HG03439 (cell line): ENCODE measurements at regions not wholly inside any gene's neighbourhood (a gene's known extent, or its start where the extent isn't known, plus 50 kb on each side); places are given as distances from the start of the nearest gene placed in this dataset.
"Not testable (repeated sequence)": the region's sequence is repeated elsewhere in the genome, so short reads cannot be mapped to it uniquely, and the experiment has no call there.

ENCODE experiments used
- ATAC-seq: cut with Tn5 transposase; IDR thresholded peaks from one replicate; pipeline ENCODE4 v1.9.1; 2021; ENCODE audit warnings: mild to moderate bottlenecking, moderate library complexity; ENCODE audit not compliant: unreplicated experiment

GRCh38 chr1:168490306-168490705 lies 53.5 kb downstream of the XCL2 start:
- ATAC-seq, result no peak

GRCh38 chr1:168488138-168488537 lies 55.7 kb downstream of the XCL2 start:
- no peak for ATAC-seq

- ATAC-seq, result not testable (repeated sequence)
These were observed 57.0 kb downstream of the XCL2 start for GRCh38 chr1:168486820-168487219.

GRCh38 chr1:168485048-168485447 lies 58.7 kb downstream of the XCL2 start:
- ATAC-seq, result no peak

- no peak for ATAC-seq
These were observed 59.7 kb downstream of the XCL2 start for GRCh38 chr1:168484083-168484482.

GRCh38 chr1:168483539-168483938 lies 60.3 kb downstream of the XCL2 start:
- no peak for ATAC-seq

- no peak for ATAC-seq
These were observed 61.7 kb downstream of the XCL2 start for GRCh38 chr1:168482106-168482505.

GRCh38 chr1:168481586-168481985 lies 62.2 kb downstream of the XCL2 start:
- ATAC-seq, result no peak

- no peak for ATAC-seq
These were observed 62.8 kb downstream of the XCL2 start for GRCh38 chr1:168480997-168481396.

- no peak for ATAC-seq
These were observed 66.0 kb downstream of the XCL2 start for GRCh38 chr1:168477792-168478191.

GRCh38 chr1:168476588-168477385 lies 67.0 kb downstream of the XCL2 start:
- ATAC-seq, result no peak

GRCh38 chr1:168474322-168474721 lies 69.5 kb downstream of the XCL2 start:
- ATAC-seq, result no peak

GRCh38 chr1:168473126-168473525 lies 70.7 kb downstream of the XCL2 start:
- no peak for ATAC-seq

GRCh38 chr1:168472223-168472622 lies 71.6 kb downstream of the XCL2 start:
- no peak for ATAC-seq

GRCh38 chr1:168470901-168471431 lies 72.8 kb downstream of the XCL2 start:
- ATAC-seq, result no peak

GRCh38 chr1:168469690-168470089 lies 74.1 kb downstream of the XCL2 start:
- ATAC-seq, result no peak

GRCh38 chr1:168468822-168469221 lies 75.0 kb downstream of the XCL2 start:
- ATAC-seq, result no peak

- no peak for ATAC-seq
These were observed 75.6 kb downstream of the XCL2 start for GRCh38 chr1:168468042-168468809.

- ATAC-seq, result no peak
These were observed 76.3 kb downstream of the XCL2 start for GRCh38 chr1:168467452-168467851.

- ATAC-seq, result peak; percentile 58
These were observed 77.1 kb downstream of the XCL2 start for GRCh38 chr1:168466714-168467131.

- ATAC-seq, result no peak
These were observed 77.6 kb downstream of the XCL2 start for GRCh38 chr1:168466092-168466713.
